Right lobe of liver (tissue), 6 donors: ENCODE measurements at regions not wholly inside any gene's neighbourhood (a gene's known extent, or its start where the extent isn't known, plus 50 kb on each side); places are given as distances from the start of the nearest gene placed in this dataset.

Experiments used
- ATAC-seq, 4 donors: fragments of 200-7000 bp; cut with Tn5 transposase; one replicate each; pipeline ENCODE4 v1.9.1; 2020; ENCODE audit warnings: mild to moderate bottlenecking in 4 of 4, moderate library complexity in 4 of 4
- DNase-seq, 3 donors: peaks; one replicate each; pipeline ENCODE4 v3.0.0-alpha.2; 2020
- H3K27ac ChIP-seq, 3 donors: fragments of 200-600 bp; one replicate each; pipeline ENCODE4 v1.8.0; 2022
- H3K27me3 ChIP-seq, 2 donors: fragments of 200-600 bp; one replicate each; pipeline ENCODE4 v1.8.0; 2022
- H3K36me3 ChIP-seq, 4 donors: fragments of 200-600 bp; sonication (generic) in 1 of 4; one replicate each; pipeline versions ENCODE4 v1.5.1 to v1.8.0; 2017 to 2022; ENCODE audit warnings: control low read depth in 1 of 4
- H3K4me1 ChIP-seq, 4 donors: fragments of 200-600 bp; sonication (generic) in 1 of 4; one replicate each; pipeline versions ENCODE4 v1.5.1 to v1.8.0; 2017 to 2022; ENCODE audit warnings: control low read depth in 1 of 4
- H3K4me3 ChIP-seq, 3 donors: fragments of 200-600 bp; one replicate each; pipeline ENCODE4 v1.8.0; 2022
- H3K9me3 ChIP-seq, 4 donors: fragments of 200-600 bp; sonication (generic) in 1 of 4; one replicate each; pipeline versions ENCODE4 v1.5.1 to v1.8.0; 2017 to 2022; ENCODE audit warnings: control low read depth in 1 of 4
- CTCF ChIP-seq, 4 donors: fragments of 200-600 bp in 3 of 4; fragments of 450-650 bp in 1 of 4; IDR thresholded peaks; one replicate each; pipeline versions ENCODE4 v1.5.1 to v1.8.0; 2016 to 2022; ENCODE audit warnings: antibody characterized with exemption in 4 of 4, mild to moderate bottlenecking in 2 of 4
- POLR2A ChIP-seq: fragments of 450-650 bp; IDR thresholded peaks from one replicate; pipeline ENCODE4 v1.6.1; 2017; ENCODE audit warnings: antibody characterized with exemption, mild to moderate bottlenecking
- WGBS: methylation state at CpG from one replicate; pipeline ENCODE4 v1.1.6; 2018; ENCODE audit warnings: low coverage, low lambda C conversion rate; ENCODE audit not compliant: insufficient coverage; ENCODE audit errors: missing lambda C conversion rate; 5-methylcytosine and 5-hydroxymethylcytosine counted together
- intact Hi-C, 2 donors: fragments of 100-400 bp; cut with DNase I; formaldehyde crosslinking; loops; one replicate each; pipeline versions ENCODE4 v1.11.2 to v1.14.1; 2022
- donor health status: DM: no; HTN: yes; CAD: no.
- donor health status: DM: no; HTN: no; CAD: no.
- donor health status: DM: no; HTN: no; CAD: no.
- donor health status: DM: no; HTN: yes; CAD: no.
- donor health status: DM: no; HTN: yes; CAD: no.

- no peak overlapping the region for H3K27ac ChIP-seq
- intact Hi-C loops = no loop called here
- no peaks in the 10 kb centered on the region for H3K4me1 ChIP-seq
- no peak for TF ChIP-seq CTCF (IDR thresholded peaks at IDR 0.05)
- TF ChIP-seq POLR2A = no peak
- H3K4me3 ChIP-seq = no peak overlapping the region
- no peak for DNase-seq
- no peaks in the 10 kb centered on the region for H3K36me3 ChIP-seq
- ATAC-seq = no peak
- no peaks in the 10 kb centered on the region for H3K27me3 ChIP-seq
- no peaks in the 10 kb centered on the region for H3K9me3 ChIP-seq
Observed at GRCh38 chr7:47092336-47092735, 489.6 kb downstream of the TNS3 start.

DNA sequence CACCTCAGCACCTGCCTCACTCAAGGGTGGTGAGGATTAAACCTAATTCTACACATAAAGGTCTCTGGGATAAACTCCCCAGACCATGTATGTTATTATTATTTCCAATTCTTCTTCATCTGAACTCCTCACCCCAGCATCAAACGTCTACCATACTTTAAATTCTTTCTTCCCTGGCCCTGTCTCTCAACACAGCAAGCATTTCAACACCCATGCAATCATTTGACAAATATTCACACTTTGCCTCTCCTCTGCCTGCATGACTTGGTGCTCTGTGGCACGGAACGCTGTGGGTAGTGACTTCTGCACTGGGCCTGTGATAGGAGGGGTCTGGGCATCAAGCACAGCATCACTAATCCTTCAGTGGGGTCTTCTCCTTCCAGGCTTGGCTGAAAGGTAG, 490.8 kb downstream of the TNS3 start:
- ATAC-seq = no peak
- intact Hi-C loops = no loop called here
- H3K36me3 ChIP-seq = no peaks in the 10 kb centered on the region
- DNase-seq = no peak
- H3K27ac ChIP-seq = no peak overlapping the region
- no peaks in the 10 kb centered on the region for H3K9me3 ChIP-seq
- H3K27me3 ChIP-seq = no peaks in the 10 kb centered on the region
- WGBS = 56% methylated on average over 3 of the region's 3 CpGs
- H3K4me1 ChIP-seq = no peaks in the 10 kb centered on the region
- TF ChIP-seq POLR2A (no peak), CTCF (IDR thresholded peaks at IDR 0.05) (no peak)
- H3K4me3 ChIP-seq = no peak overlapping the region

- Histone ChIP-seq H3K9me3 (no peaks in the 10 kb centered on the region), H3K36me3 (no peaks in the 10 kb centered on the region), H3K4me1 (no peaks in the 10 kb centered on the region), H3K4me3 (no peak overlapping the region), H3K27me3 (no peaks in the 10 kb centered on the region), H3K27ac (no peak overlapping the region)
- intact Hi-C loops = loop anchor here in 1 of 2 donors (10.0 kb wide), 1 partner anchor 1175 kb away; no protein-coding TSS in a partner anchor
- TF ChIP-seq POLR2A (no peak), CTCF (IDR thresholded peaks at IDR 0.05) (no peak)
- no peak for ATAC-seq
- 71% methylated on average over 5 of the region's 6 CpGs for WGBS
- no peak for DNase-seq
Observed at GRCh38 chr7:47089461-47089860, 492.4 kb downstream of the TNS3 start.

- Histone ChIP-seq H3K27ac (no peak overlapping the region), H3K36me3 (no peaks in the 10 kb centered on the region), H3K9me3 (no peaks in the 10 kb centered on the region), H3K4me3 (no peak overlapping the region), H3K4me1 (no peaks in the 10 kb centered on the region), H3K27me3 (no peaks in the 10 kb centered on the region)
- ATAC-seq (no peak), DNase-seq (no peak)
- TF ChIP-seq POLR2A = no peak
- TF ChIP-seq CTCF (IDR thresholded peaks at IDR 0.05) = no peak
- WGBS = 13% methylated on average over 1 of the region's 1 CpG
- intact Hi-C loops = loop anchor here in 1 of 2 donors (10.0 kb wide), 1 partner anchor 1174 kb away; no protein-coding TSS in a partner anchor
Observed at GRCh38 chr7:47089068-47089417, 492.9 kb downstream of the TNS3 start.
